Effector CD4-positive, alpha-beta T cell (primary cell): ENCODE measurements at regions not wholly inside any gene's neighbourhood (a gene's known extent, or its start where the extent isn't known, plus 50 kb on each side); places are given as distances from the start of the nearest gene placed in this dataset.
"Not testable (repeated sequence)": the region's sequence is repeated elsewhere in the genome, so short reads cannot be mapped to it uniquely, and the experiment has no call there.

Experiments
- DNase-seq: peaks from one replicate; pipeline ENCODE4 v3.0.0-alpha.2; 2020

GRCh38 chr10:32217216-32217615, 129.7 kb downstream of the EPC1 start:
- no peak for DNase-seq

- DNase-seq, result not testable (repeated sequence)
Measured at GRCh38 chr10:32213838-32214237, 133.1 kb downstream of the EPC1 start.

- DNase-seq, result no peak
Measured at GRCh38 chr10:32211046-32211363, 136.0 kb downstream of the EPC1 start.

DNA sequence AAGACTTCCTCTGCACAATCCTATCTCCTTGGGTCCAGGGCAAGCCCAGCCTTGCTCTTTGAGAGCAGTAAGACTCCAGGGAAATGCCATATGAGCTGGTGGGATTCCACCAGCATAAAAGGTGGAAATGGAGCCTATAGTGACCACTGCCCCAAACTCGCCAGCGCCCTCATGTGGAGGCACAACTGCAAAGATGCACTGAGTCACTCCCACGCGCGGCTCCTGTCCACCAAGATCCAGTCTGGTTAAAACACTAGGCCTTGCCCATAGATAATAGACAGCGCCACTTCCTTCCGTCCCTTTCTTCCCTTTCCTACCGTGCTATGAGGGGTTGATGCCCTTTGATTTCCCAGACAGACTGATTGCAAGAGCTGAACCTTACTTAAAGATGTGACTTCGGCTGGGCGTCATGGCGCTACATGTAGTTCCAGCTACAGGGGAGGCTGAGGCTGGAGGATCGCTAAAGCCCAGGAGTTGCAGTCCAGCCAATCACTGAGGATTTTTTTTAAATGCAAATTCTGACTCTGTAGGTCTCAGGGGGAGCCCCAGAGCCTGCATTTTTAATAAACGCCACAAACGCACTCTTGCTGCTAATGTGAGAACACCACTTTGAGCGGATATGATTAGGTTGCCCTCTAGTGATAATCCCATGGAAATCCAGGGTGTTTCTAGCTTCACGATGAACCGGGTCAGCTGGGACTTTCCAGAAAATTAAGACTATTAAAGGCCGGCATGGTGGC, 136.5 kb downstream of the EPC1 start:
- no peak for DNase-seq

GRCh38 chr10:32208005-32208404, 139.0 kb downstream of the EPC1 start:
- DNase-seq, result not testable (repeated sequence)

GRCh38 chr10:32207544-32207943, 139.4 kb downstream of the EPC1 start:
- peak; percentile 34 for DNase-seq

DNA sequence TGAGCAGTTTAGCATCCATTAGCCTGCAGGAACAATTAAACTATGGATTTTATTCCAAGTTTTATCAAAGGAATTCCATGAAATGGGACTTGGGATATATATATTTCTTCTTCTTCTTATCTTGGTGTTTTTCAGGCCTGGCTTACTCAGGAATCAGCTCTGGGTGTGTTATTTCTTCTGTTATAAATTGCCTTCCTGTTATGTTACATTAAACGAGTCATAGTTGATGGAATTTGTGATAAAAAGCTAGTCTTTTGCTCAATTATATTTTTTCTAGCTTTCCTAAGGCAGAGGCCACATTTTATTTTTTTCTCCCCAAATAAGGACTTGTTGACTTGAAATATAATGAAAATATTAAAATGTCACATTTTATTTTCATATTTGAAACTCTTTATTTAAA, 141.3 kb downstream of the EPC1 start:
- DNase-seq, result no peak

- no peak for DNase-seq
Measured at GRCh38 chr10:32204606-32205005, 142.4 kb downstream of the EPC1 start.

DNA sequence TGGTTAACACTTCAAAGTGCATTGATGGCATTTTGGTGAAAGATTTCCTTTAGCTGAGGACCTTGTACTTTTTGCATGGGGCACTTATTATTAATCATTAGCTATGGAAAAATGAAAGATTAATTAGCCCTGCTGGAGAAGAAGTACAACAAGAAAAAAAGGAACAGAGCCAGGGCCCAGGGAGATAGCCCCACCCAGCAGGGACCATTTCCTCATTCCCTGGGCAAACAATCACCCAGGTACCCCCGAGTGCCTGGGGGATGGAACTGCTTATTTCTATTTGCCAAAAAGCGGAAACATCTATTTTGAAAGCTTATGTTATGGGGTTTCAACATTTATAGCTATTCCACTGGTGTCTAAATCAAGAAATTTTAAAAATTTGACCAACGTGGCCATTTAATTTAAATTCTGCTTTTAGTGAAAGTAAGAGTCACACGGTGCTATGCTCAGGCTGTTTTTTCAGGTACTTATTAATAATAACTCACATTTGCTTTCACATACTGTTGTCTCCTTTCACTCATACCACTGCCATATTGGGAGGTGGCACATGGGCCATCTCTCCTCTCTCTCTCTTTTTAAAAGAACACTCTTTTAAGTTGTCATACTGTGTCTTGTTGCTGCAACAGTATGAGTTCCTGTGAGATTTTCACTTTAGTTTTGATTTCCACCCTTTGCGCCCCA, 143.6 kb upstream of the KIF5B start:
- no peak for DNase-seq

GRCh38 chr10:32197423-32197822, 141.2 kb upstream of the KIF5B start:
- DNase-seq, result no peak

- no peak for DNase-seq
Measured at GRCh38 chr10:32190890-32191491, 134.8 kb upstream of the KIF5B start.

- DNase-seq, result no peak
Measured at GRCh38 chr10:32189400-32190084, 133.3 kb upstream of the KIF5B start.

DNA sequence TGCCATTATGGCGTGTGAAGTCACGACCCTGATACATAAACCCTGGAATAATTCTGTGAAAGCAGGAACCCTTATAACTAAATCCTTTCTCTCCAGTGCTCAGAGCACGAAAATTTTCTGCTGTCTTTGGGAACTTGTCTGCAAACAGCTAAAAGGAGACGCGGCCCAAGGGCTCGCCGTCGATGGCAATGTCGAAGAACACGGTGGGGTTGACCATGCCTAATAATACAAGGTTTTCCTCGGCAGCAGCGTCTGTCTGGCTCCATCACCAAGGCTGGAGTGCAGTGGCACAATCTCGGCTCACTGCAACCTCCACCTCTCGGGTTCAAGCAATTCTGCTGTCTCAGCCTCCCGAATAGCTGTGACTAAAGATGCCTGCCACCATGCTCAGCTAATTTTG, 132.4 kb upstream of the KIF5B start:
- DNase-seq, result not testable (repeated sequence)

DNA sequence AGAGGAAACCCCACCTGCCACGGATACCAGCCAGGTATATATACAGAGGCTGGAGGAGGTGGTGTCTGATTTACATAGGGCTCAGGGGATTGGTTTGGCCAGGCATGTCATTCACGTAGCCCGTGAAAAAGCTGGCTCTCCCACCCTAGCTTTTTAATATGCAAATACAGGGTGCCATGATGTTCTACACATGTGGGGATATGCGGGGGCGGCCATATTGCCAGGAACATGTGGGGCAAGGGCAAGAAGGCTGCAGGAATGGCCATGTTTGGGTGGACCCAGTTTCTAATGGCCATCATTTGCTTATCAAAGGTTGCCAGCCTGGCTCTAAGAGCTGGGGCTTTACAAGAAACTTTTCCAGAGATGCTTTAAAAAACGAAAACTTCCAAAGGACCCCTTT, 131.5 kb upstream of the KIF5B start:
- no peak for DNase-seq

DNA sequence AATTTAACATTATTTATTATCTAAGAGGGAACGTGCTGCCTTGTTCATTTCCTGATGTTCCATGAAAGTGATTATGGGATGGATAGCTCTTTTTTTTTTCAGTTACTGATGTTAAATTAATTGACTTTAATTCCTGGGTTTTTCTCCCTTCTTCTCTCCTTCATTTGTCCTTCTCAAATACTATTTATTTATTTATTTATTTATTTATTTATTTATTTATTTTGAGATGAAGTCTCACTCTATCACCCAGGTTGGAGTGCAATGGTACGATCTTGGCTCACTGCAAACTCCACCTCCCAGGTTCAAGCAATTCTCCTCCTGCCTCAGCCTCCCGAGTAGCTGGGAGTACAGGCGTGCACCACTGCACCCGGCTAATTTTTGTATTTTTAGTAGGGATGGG, 127.4 kb upstream of the KIF5B start:
- DNase-seq, result not testable (repeated sequence)

- no peak for DNase-seq
Measured at GRCh38 chr10:32182476-32182875, 126.3 kb upstream of the KIF5B start.

GRCh38 chr10:32180390-32181280, 124.4 kb upstream of the KIF5B start:
- DNase-seq, result no peak

GRCh38 chr10:32179836-32180235, 123.6 kb upstream of the KIF5B start:
- DNase-seq, result no peak

GRCh38 chr10:32177594-32177993, 121.4 kb upstream of the KIF5B start:
- not testable (repeated sequence) for DNase-seq

GRCh38 chr10:32175629-32176028, 119.4 kb upstream of the KIF5B start:
- DNase-seq, result no peak

DNA sequence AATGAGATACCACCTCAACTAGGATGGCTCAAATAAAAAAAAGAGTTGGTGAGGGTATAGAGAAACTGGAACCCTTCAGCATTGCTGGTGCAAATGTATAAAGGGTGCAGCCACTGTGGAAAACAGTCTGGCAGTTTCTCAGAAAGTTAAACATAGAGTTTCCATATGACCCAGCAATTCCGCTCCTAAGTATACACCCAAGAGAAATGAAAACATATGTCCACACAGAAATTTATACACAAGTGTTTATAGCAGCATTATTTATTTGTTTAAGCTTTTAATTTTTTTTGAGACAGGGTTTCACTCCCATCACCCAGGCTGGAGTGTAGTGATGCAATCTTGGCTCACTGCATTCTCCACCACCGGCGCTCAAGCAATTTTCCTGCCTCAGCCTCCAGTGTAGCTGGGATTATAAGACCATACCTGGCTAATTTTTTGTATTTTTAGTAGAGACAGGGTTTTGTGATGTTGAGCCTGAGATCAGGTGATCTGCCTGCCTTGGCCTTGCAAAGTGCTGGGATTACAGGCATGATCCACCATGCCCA, 118.2 kb upstream of the KIF5B start:
- DNase-seq, result no peak

- no peak for DNase-seq
Measured at GRCh38 chr10:32171204-32171603, 115.0 kb upstream of the KIF5B start.
